K562 (cell line): ENCODE measurements at regions not wholly inside any gene's neighbourhood (a gene's known extent, or its start where the extent isn't known, plus 50 kb on each side); places are given as distances from the start of the nearest gene placed in this dataset.

ENCODE experiments used
- ATAC-seq: fragments of 200-7000 bp; cut with Tn5 transposase; 3 replicates; pipeline ENCODE4 v1.9.1; 2020; ENCODE audit warnings: moderate library complexity
- BruUV-seq: library from RNA; stranded (reverse); fragments of 400-500 nt; replicated peaks from 2 replicates; lab custom pipeline; 2021; lab: Mats Ljungman, UMichigan
- CTCF ChIA-PET: fragments of 300-600 bp; formaldehyde crosslinking; extraction: SDS; loops from one replicate; lab custom pipeline; 2021; ENCODE audit warnings: low intra/inter-chr PET ratio; lab: Yijun Ruan, JAX
- POLR2A ChIA-PET: fragments of 300-600, 350-650 bp; sonication (Branson Sonifier 250); formaldehyde crosslinking; extraction: SDS; loops from one replicate; lab custom pipeline; 2021; ENCODE audit warnings: antibody characterized with exemption, inconsistent platforms; lab: Yijun Ruan, JAX
- DNase-seq, 4 experiments: peaks; one replicate each; pipeline versions ENCODE4 v3.0.0 to v3.0.0-alpha.2; 2011 to 2018; ENCODE audit warnings: low spot score in 3 of 4, mixed read lengths in 3 of 4; ENCODE audit errors: extremely low read depth in 1 of 4
- FAIRE-seq: peaks from 2 replicates; lab custom pipeline; 2011; peaks lifted over from hg19 to GRCh38; lab: Jason Lieb, UNC
- H2AFZ ChIP-seq: 2 replicates; pipeline ENCODE4 v1.6.0; 2011; ENCODE audit warnings: low read depth, low read length, control low read depth, inconsistent platforms
- H3K27ac ChIP-seq: fragments of 200-600 bp; 3 replicates; pipeline ENCODE4 v1.8.0; 2011; ENCODE audit warnings: low read depth, mild to moderate bottlenecking, control low read depth, inconsistent platforms, low read length, moderate library complexity, mixed read lengths; ENCODE audit errors: extremely low read depth
- H3K27me3 ChIP-seq, 2 experiments: fragments of 300-600 bp in 1 of 2; 2 replicates in 1 of 2; 3 replicates in 1 of 2; pipeline versions ENCODE4 v1.6.0 to v1.8.0; 2011; ENCODE audit warnings: inconsistent platforms in 2 of 2, low read length in 2 of 2, mild to moderate bottlenecking in 1 of 2, mixed read lengths in 1 of 2, moderate library complexity in 1 of 2; ENCODE audit not compliant: control insufficient read depth in 2 of 2, insufficient read depth in 2 of 2
- H3K36me3 ChIP-seq: fragments of 300-600 bp; 3 replicates; pipeline ENCODE4 v1.8.0; 2011; ENCODE audit warnings: mild to moderate bottlenecking, low read length, inconsistent platforms; ENCODE audit not compliant: control insufficient read depth, insufficient read depth
- H3K4me1 ChIP-seq, 2 experiments: fragments of 200-600 bp in 1 of 2; replicated peaks in 1 of 2; 2 replicates in 1 of 2; 3 replicates in 1 of 2; pipeline versions ENCODE4 v1.5.1 to v1.8.0; 2011; ENCODE audit warnings: inconsistent platforms in 2 of 2, low read length in 2 of 2, mild to moderate bottlenecking in 1 of 2, mixed read lengths in 1 of 2, moderate library complexity in 1 of 2; ENCODE audit not compliant: control insufficient read depth in 2 of 2, insufficient read depth in 2 of 2
- H3K4me2 ChIP-seq: 2 replicates; pipeline ENCODE4 v1.6.1; 2011; ENCODE audit warnings: low read length, control low read depth, inconsistent platforms, mixed read lengths; ENCODE audit not compliant: insufficient read depth
- H3K4me3 ChIP-seq: fragments of 200-600 bp; sonication (generic), shearing (Covaris generic); 2 replicates; pipeline ENCODE4 v1.5.1; 2016; ENCODE audit warnings: control low read depth, inconsistent platforms
- H3K79me2 ChIP-seq: fragments of 200-600 bp; 3 replicates; pipeline ENCODE4 v1.8.0; 2011; ENCODE audit warnings: low read length, inconsistent platforms; ENCODE audit not compliant: control insufficient read depth, insufficient read depth
- H3K9ac ChIP-seq, 2 experiments: 2 replicates each; pipeline versions ENCODE4 v1.6.0 to v1.6.1; 2011; ENCODE audit warnings: low read depth in 2 of 2, low read length in 2 of 2, control low read depth in 1 of 2, inconsistent platforms in 1 of 2, mild to moderate bottlenecking in 1 of 2, mixed read lengths in 1 of 2; ENCODE audit not compliant: insufficient read depth in 1 of 2
- H3K9me1 ChIP-seq: one replicate; pipeline ENCODE4 v1.6.0; 2011; ENCODE audit warnings: inconsistent platforms, mild to moderate bottlenecking, low read length, moderate library complexity; ENCODE audit not compliant: control insufficient read depth, insufficient read depth
- H3K9me3 ChIP-seq: replicated peaks from 2 replicates; pipeline ENCODE4 v1.5.1; 2011; ENCODE audit warnings: low read depth, low read length, inconsistent platforms; ENCODE audit not compliant: control insufficient read depth, insufficient read depth
- H4K20me1 ChIP-seq: replicated peaks from 2 replicates; pipeline ENCODE4 v1.6.1; 2011; ENCODE audit warnings: low read length, inconsistent platforms, mixed read lengths; ENCODE audit not compliant: control insufficient read depth, insufficient read depth
- CHCHD3 ChIP-seq: fragments of 250-450 bp; sonication (Bioruptor Pico); IDR thresholded peaks from 2 replicates; pipeline ENCODE4 v2.1.2; 2022; ENCODE audit warnings: mild to moderate bottlenecking
- KLF6 ChIP-seq: fragments of 250-450 bp; sonication (Bioruptor Pico); IDR thresholded peaks from 2 replicates; pipeline ENCODE4 v1.4.0; 2020; ENCODE audit warnings: mild to moderate bottlenecking, moderate library complexity, borderline replicate concordance
- ZNF239 ChIP-seq: fragments of 250-450 bp; sonication (Bioruptor Pico); IDR thresholded peaks from 2 replicates; pipeline ENCODE4 v1.4.0; 2020; ENCODE audit warnings: mild to moderate bottlenecking
- WGBS: fragments of 100-300 bp; shearing (Covaris generic); methylation state at CpG from one replicate; pipeline ENCODE4 v1.1.6; 2016; ENCODE audit warnings: low coverage, mixed read lengths; ENCODE audit not compliant: insufficient coverage; ENCODE audit errors: missing lambda C conversion rate; 5-methylcytosine and 5-hydroxymethylcytosine counted together
- in situ Hi-C: fragments of 300-500 bp; cut with MboI; formaldehyde crosslinking; loops from 4 replicates; pipeline ENCODE4 v1.15.0; 2018; ENCODE audit warnings: inconsistent platforms, mixed read lengths
- intact Hi-C: fragments of 100-400 bp; cut with micrococcal nuclease; formaldehyde crosslinking; loops from 2 replicates; pipeline ENCODE4 v1.14.2; 2022

DNA sequence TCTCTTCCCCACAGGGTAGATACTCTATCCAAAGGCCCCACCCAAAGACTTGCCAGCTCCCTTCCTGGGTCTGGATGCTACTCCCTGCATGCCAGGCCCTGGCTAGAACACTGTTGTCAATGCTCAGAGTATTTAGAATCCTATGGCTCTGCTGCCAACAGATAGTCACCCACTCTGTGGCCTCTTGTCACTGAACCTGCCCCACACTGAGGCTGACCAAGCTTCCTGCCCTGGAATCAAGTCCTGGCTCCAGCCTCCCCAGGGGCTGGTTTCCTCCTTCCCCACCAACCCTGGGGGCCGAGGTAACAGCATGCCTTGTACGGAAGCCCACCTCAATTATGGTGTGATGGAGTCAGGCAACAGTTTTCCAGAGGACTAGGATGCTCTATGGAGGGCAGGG, 63.3 kb downstream of the EFNB1 start:
- Histone ChIP-seq H3K9ac (no peak overlapping the region), H3K4me3 (no peak overlapping the region), H3K9me3 (no peaks in the 10 kb centered on the region), H3K4me1 (peaks cover 4 to 17% of the 10 kb centered on the region in 2 experiments; a peak in 4 of 5 replicates), H3K79me2 (no peaks in the 10 kb centered on the region), H3K4me2 (no peak overlapping the region), H3K27ac (no peak overlapping the region), H3K36me3 (no peaks in the 10 kb centered on the region), H3K27me3 (peaks cover 0 to 9% of the 10 kb centered on the region in 2 experiments; a peak in 1 of 5 replicates), H3K9me1 (no peaks in the 10 kb centered on the region)
- POLR2A ChIA-PET = no interaction called here
- no TSS peak for BruUV-seq
- intact Hi-C loops = no loop called here
- no peak for DNase-seq
- in situ Hi-C loops = no loop called here
- no peak for TF ChIP-seq CHCHD3 (CRISPR knock-in tag)
- no peak for TF ChIP-seq KLF6 (CRISPR knock-in tag)
- no peak for TF ChIP-seq ZNF239 (CRISPR knock-in tag)
- TF ChIP-seq, all 486 proteins: peak for 0
- H2AFZ ChIP-seq = no peak overlapping the region
- 0% methylated on average over 1 of the region's 2 CpGs for WGBS
- H4K20me1 ChIP-seq = 0 out of 2 replicates have a peak, but pooled peaks cover 4% of the 10 kb centered on the region
- ATAC-seq (no peak), FAIRE-seq (no peak)
- CTCF ChIA-PET = no interaction called here
